GM21423 (cell line): ENCODE measurements at regions not wholly inside any gene's neighbourhood (a gene's known extent, or its start where the extent isn't known, plus 50 kb on each side); places are given as distances from the start of the nearest gene placed in this dataset.
"Not testable (repeated sequence)": the region's sequence is repeated elsewhere in the genome, so short reads cannot be mapped to it uniquely, and the experiment has no call there.

ENCODE experiments used
- ATAC-seq: cut with Tn5 transposase; IDR thresholded peaks from one replicate; pipeline ENCODE4 v1.9.1; 2021; ENCODE audit warnings: mild to moderate bottlenecking, moderate library complexity; ENCODE audit not compliant: unreplicated experiment

GRCh38 chr4:137405833-137406232 is 126.5 kb downstream of the PCDH18 start:
- ATAC-seq = not testable (repeated sequence)

GRCh38 chr4:137394018-137394417 is 138.3 kb downstream of the PCDH18 start:
- ATAC-seq = no peak

GRCh38 chr4:137393044-137393443 is 139.2 kb downstream of the PCDH18 start:
- no peak for ATAC-seq

GRCh38 chr4:137390707-137391106 is 141.6 kb downstream of the PCDH18 start:
- no peak for ATAC-seq

DNA sequence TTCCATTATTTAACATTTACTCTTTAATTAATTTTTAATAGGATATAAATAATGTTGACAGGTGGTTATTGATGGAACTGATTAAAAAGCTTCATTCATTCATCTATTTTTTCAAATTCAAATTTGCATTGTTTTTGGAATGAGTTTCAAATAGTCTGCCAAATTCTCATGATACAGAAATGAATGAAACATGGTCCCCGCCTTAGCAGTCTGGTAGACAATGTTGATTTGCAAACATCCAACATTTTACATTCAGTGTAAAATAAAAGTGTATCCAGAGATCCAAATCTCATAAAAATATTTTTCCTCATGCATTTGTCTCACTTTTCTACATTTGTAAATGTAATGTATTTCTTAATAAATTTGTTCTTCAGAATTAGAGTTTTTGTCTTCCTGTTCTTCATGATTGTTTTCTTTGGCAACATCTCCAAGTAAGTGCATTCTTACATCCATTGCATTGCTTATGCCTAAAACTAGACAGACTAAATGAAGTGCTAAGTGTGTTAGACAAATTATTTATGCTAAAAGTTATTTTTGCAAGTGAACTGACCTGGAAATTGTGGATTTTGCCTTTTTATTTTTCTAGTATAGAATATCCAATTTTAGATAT is 142.3 kb downstream of the PCDH18 start:
- ATAC-seq = no peak

DNA sequence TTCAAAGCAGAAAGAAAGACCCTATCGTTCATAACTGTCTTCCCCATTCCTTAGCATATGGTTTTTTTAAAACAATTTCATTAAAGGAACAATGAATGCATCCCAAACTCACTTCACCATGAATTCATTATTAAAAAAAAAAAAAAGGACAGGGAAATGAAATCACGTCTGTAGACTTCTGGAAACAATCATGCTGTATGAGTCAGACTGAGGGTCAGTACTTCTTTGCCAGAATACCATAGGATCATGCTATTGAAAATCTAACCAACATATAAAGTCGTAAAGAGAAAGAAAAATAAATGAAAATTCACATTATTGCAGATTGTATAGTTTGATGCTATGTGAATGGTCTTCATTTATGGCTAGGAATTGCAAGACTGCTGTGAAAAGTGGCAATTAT is 144.4 kb downstream of the PCDH18 start:
- no peak for ATAC-seq

- ATAC-seq = no peak
Measured at GRCh38 chr4:137384476-137384875, 147.8 kb downstream of the PCDH18 start.

GRCh38 chr4:137378821-137379220 is 153.5 kb downstream of the PCDH18 start:
- ATAC-seq = no peak

DNA sequence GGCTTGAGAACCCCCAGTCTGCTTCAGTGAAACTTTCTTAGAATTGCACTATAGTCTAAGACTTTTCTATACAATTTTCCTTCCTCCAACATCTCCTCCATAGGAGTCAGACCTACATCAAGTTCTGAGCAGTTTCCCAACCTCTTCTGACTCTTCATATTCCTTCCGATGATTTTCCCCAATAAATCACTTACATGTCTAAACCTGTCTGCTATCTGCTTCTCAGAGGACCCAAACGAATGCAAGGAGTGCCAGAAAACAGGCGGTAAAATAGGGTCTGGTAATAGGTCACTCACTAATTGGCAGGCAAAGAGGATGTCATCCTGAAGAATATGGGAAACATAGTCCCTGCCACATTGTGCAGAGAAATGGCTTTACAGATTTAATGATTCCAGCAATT is 153.9 kb downstream of the PCDH18 start:
- ATAC-seq = no peak

- no peak for ATAC-seq
Measured at GRCh38 chr4:137376312-137376711, 156.0 kb downstream of the PCDH18 start.

- no peak for ATAC-seq
Measured at GRCh38 chr4:137375111-137375850, 157.0 kb downstream of the PCDH18 start.

DNA sequence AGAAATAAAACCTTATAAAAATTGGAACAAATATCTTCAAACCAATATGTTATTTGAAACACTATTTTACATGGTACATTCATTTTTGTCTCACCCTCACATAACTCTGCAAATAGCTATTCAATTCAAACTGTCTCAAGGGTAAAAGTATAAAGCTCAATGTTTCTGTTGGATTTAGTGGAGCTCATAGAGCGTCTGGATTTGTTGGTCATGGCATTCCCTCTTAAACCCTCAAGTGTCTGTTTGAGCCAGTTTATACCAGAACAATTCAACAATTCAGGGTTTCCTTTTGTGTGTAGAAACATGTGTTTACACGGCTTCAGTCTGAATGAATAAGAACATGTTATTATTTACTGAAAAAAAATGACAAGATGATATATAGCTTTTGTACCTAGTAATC is 161.6 kb downstream of the PCDH18 start:
- no peak for ATAC-seq

DNA sequence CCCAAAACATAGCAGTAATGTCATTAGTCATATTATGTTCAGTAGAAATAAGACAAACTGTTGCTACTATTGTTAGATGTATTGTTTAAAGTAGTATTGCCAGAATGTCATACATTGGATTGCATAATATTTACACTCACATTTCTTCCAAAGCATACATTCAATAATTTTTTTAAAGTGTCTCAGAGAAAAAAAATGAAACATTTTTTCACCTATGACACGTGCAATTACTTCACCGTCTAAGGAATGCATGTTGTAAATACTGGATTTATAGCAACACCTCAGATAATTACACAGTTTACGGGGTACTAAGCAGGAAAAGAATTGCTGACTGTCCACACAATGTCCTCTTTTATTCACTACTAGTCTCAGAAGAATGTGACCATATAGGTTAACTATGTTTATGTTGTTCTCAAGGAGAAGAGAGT is 162.1 kb downstream of the PCDH18 start:
- ATAC-seq = no peak

GRCh38 chr4:137367620-137368019 is 164.7 kb downstream of the PCDH18 start:
- no peak for ATAC-seq

DNA sequence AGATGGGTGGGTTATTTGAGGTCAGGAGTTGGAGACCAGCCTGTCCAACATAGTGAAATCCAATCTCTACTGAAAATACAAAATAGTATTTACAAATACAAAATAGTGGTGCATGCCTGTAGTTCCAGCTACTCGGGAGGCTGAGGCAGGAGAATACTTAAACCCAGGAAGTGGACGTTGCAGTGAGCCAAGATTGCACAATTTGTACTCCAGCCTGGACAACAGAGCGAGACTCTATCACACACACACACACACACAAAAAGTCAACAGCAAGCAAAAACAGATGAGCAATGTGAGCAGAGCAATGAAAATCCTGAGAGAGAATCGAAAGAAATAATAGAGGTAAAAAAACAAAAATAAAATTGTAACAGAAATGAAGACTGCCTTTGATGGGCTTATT is 168.8 kb downstream of the PCDH18 start:
- no peak for ATAC-seq

DNA sequence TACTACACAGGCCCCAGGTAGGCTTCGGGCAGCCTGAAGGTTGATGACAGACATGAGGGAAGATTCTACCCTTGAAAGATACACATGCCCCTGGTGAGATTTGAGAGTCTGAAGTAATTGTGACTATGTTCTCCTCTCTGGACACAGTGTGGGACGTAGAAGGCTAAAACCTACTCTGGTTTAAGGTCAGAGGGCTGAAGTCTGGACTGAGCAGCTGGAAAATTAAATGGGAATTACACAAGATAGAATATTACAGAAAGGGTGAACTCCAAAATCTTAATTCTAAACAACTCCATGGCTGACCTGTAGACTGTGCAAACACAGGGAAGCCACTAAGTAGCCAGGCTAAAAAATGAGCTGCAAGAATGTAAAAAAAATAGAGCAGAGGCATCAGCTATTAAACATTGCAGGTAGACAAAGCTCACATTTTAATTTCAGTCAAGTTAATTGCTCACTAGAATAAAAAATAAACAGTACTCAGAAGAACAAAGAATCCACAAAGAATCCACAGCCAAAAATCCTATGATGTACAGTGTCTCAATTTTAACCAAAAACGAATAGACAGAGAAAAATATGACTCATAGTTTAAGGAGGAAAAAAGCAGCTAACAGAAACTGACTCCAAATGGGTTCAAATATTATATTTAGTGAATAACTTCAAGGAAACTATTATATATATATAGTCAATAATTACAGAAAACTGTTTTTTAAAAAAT is 170.4 kb downstream of the PCDH18 start:
- no peak for ATAC-seq

GRCh38 chr4:137360761-137361160 is 171.5 kb downstream of the PCDH18 start:
- no peak for ATAC-seq

- ATAC-seq = no peak
Measured at GRCh38 chr4:137359691-137360315, 172.5 kb downstream of the PCDH18 start.

GRCh38 chr4:137354562-137354961 is 177.7 kb downstream of the PCDH18 start:
- ATAC-seq = not testable (repeated sequence)

DNA sequence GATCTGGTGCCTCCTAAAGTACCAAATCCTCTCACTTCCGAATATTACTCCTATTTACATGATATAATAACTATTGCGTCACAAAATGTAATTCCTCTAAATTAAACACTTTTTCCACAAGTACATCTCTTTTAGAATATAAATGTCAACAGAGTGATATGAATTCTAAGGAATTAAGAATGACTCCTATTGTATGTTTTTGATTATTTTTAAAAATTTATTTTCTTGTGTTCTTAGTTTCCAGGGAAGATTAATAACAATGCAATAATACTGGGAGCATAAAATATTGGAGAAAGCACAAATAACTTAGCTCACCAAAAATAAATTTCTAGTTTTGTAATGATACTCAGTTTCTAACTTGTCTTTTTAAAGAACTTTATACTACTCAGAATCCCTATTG is 184.9 kb downstream of the PCDH18 start:
- ATAC-seq = no peak

GRCh38 chr4:137345597-137345996 is 186.7 kb downstream of the PCDH18 start:
- no peak for ATAC-seq

GRCh38 chr4:137343221-137343620 is 189.1 kb downstream of the PCDH18 start:
- no peak for ATAC-seq
